Activated CD8-positive, alpha-beta T cell treated with anti-CD3 and anti-CD28 coated beads for 36 hours (primary cell): ENCODE measurements at regions not wholly inside any gene's neighbourhood (a gene's known extent, or its start where the extent isn't known, plus 50 kb on each side); places are given as distances from the start of the nearest gene placed in this dataset.

Source experiments
- ATAC-seq: fragments of 200-7000 bp; cut with Tn5 transposase; one replicate; pipeline ENCODE4 v1.10.0; 2021; ENCODE audit warnings: mild to moderate bottlenecking, moderate library complexity
- CTCF ChIA-PET: fragments of 350-600 bp; sonication (Branson Sonifier 250); formaldehyde crosslinking; loops from one replicate; lab custom pipeline; 2021; ENCODE audit warnings: antibody characterized with exemption; lab: Charles Lee
- POLR2A ChIA-PET: fragments of 350-600 bp; sonication (Branson Sonifier 250); formaldehyde crosslinking; loops from one replicate; lab custom pipeline; 2021; ENCODE audit warnings: antibody characterized with exemption; lab: Charles Lee
- DNase-seq: peaks from one replicate; pipeline ENCODE4 v3.0.0-alpha.2; 2020
- H3K27ac Mint-ChIP-seq: one replicate; pipeline ENCODE4 v1.8.0; 2021; ENCODE audit warnings: mild to moderate bottlenecking, mixed read lengths
- H3K27me3 Mint-ChIP-seq: one replicate; pipeline ENCODE4 v1.8.0; 2021; ENCODE audit warnings: mixed read lengths
- H3K36me3 Mint-ChIP-seq: one replicate; pipeline ENCODE4 v1.8.0; 2021; ENCODE audit warnings: low read depth, mixed read lengths
- H3K4me1 Mint-ChIP-seq: one replicate; pipeline ENCODE4 v1.8.0; 2021; ENCODE audit warnings: low read depth, mixed read lengths
- H3K4me3 Mint-ChIP-seq: one replicate; pipeline ENCODE4 v1.8.0; 2021; ENCODE audit warnings: mild to moderate bottlenecking, moderate library complexity, mixed read lengths
- H3K9me3 Mint-ChIP-seq: one replicate; pipeline ENCODE4 v1.8.0; 2021; ENCODE audit warnings: mixed read lengths
- CTCF ChIP-seq: fragments of 200-600 bp; IDR thresholded peaks from one replicate; pipeline ENCODE4 v1.8.0; 2022; ENCODE audit warnings: antibody characterized with exemption, mild to moderate bottlenecking
- intact Hi-C: fragments of 100-400 bp; cut with micrococcal nuclease; formaldehyde crosslinking; loops from one replicate; pipeline ENCODE4 v1.10.0; 2022

DNA sequence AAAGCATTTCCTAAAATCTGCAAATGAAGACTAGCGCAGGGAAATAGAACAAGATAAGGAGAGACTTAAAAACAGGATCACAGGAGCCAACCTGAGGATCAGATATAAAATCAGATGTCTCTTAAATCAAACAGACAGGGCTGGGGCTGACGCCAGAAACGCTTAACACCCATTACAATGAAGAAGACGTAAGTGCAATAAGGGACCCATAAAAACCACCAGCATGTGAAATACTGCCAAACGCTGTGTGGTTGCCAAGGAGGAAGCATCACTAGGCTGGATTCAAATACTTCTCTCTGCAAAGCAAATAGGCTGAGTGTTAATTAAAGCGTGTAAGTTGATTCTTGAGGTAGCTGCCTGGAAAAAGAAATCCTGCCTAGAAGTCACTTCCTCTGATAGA lies 74.4 kb upstream of the ATP10B start:
- intact Hi-C loops = no loop called here
- H3K4me1 Mint-ChIP-seq = no peaks in the 10 kb centered on the region
- ChIA-PET CTCF (no interaction called here), POLR2A (no interaction called here)
- H3K36me3 Mint-ChIP-seq = no peaks in the 10 kb centered on the region
- H3K4me3 Mint-ChIP-seq = no peak overlapping the region
- no peak overlapping the region for H3K27ac Mint-ChIP-seq
- ATAC-seq (no peak), DNase-seq (no peak)
- no peak for TF ChIP-seq CTCF
- no peaks in the 10 kb centered on the region for H3K27me3 Mint-ChIP-seq
- H3K9me3 Mint-ChIP-seq = no peaks in the 10 kb centered on the region

DNA sequence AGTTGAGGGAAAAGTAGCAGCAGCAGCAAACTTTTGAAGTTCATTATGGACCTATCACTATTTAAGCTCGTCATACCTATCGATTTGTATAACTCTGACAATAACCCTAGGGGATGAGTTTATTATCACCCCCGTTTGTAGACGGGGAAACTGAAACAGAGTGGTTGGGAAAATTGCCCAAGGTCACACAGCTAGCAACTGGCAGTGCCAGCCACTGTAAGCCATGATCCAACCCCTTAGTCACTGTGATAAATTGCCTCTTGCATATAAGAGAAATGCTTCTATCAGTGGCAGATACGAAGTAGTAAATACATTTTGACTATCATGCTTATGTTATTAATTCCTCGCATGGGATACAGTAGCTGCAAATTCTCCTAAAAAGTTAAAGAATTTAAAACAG lies 73.3 kb upstream of the ATP10B start:
- Mint-ChIP-seq H3K4me1 (no peaks in the 10 kb centered on the region), H3K4me3 (no peak overlapping the region), H3K9me3 (no peaks in the 10 kb centered on the region), H3K27me3 (no peaks in the 10 kb centered on the region), H3K27ac (no peak overlapping the region), H3K36me3 (no peaks in the 10 kb centered on the region)
- no peak for ATAC-seq
- CTCF ChIA-PET = no interaction called here
- POLR2A ChIA-PET = no interaction called here
- DNase-seq = no peak
- no peak for TF ChIP-seq CTCF
- intact Hi-C loops = no loop called here

DNA sequence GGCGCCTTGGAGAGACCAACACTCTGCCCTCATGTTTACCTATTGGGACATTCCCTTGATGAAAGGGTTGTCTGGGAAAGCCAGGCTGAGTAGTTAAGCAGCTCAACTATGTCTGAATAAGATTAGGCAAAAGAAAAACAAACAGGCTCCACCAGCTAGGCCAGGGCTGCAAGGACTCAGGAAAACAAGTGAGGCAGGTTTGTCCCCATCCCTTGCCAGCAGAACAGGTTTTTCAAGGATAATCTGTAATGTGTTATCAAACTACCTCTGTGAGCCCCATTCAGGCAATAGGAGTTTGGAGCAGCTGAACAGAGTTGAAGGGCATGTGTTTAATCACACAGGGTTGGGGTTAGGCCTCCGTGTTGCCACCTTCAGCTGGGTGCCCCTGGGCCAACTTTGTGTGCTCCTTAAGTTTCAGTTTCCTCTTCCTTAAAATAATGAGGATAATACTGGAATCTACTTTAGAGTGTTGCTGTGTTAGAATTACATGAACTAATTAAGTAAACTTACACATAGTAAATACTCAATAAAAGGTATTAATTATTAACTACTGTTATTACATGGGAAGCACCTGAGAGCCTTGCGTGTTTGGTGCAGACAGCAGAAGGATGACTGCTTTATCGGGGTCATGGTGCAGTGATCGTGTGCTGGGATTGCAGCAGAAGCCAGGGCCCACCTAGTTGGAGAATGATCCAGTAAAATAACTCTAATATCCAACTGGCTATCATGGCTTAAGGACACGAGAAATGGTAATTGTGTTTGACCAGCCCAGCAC lies 72.1 kb upstream of the ATP10B start:
- ATAC-seq = no peak
- no peak overlapping the region for H3K27ac Mint-ChIP-seq
- H3K4me3 Mint-ChIP-seq = no peak overlapping the region
- H3K27me3 Mint-ChIP-seq = no peaks in the 10 kb centered on the region
- TF ChIP-seq CTCF = no peak
- H3K4me1 Mint-ChIP-seq = no peaks in the 10 kb centered on the region
- no peaks in the 10 kb centered on the region for H3K36me3 Mint-ChIP-seq
- no peaks in the 10 kb centered on the region for H3K9me3 Mint-ChIP-seq
- no peak for DNase-seq
- POLR2A ChIA-PET = no interaction called here
- CTCF ChIA-PET = no interaction called here
- intact Hi-C loops = no loop called here

- no peaks in the 10 kb centered on the region for H3K36me3 Mint-ChIP-seq
- intact Hi-C loops = no loop called here
- no peak overlapping the region for H3K4me3 Mint-ChIP-seq
- ChIA-PET CTCF (no interaction called here), POLR2A (interaction anchor here (0.6 kb wide), 1 partner anchor 240 kb away, joined by 3 read pairs; no protein-coding TSS in a partner anchor)
- no peaks in the 10 kb centered on the region for H3K9me3 Mint-ChIP-seq
- no peak for ATAC-seq
- no peak for DNase-seq
- H3K27me3 Mint-ChIP-seq = no peaks in the 10 kb centered on the region
- H3K27ac Mint-ChIP-seq = no peak overlapping the region
- no peak for TF ChIP-seq CTCF
- H3K4me1 Mint-ChIP-seq = no peaks in the 10 kb centered on the region
Measured at GRCh38 chr5:160923411-160923810, 71.4 kb upstream of the ATP10B start.

- no peaks in the 10 kb centered on the region for H3K27me3 Mint-ChIP-seq
Measured at GRCh38 chr5:160922311-160922710, 70.3 kb upstream of the ATP10B start.

More at GRCh38 chr5:160922311-160922710, 70.3 kb upstream of the ATP10B start:
- H3K27ac Mint-ChIP-seq = no peak overlapping the region
- H3K4me1 Mint-ChIP-seq = no peaks in the 10 kb centered on the region
- no peak overlapping the region for H3K4me3 Mint-ChIP-seq
- H3K36me3 Mint-ChIP-seq = no peaks in the 10 kb centered on the region
- no peak for DNase-seq
- CTCF ChIA-PET = no interaction called here
- no peaks in the 10 kb centered on the region for H3K9me3 Mint-ChIP-seq
- TF ChIP-seq CTCF = no peak
- POLR2A ChIA-PET = no interaction called here
- intact Hi-C loops = no loop called here
- no peak for ATAC-seq
